HUES48 (cell line): ENCODE measurements at regions not wholly inside any gene's neighbourhood (a gene's known extent, or its start where the extent isn't known, plus 50 kb on each side); places are given as distances from the start of the nearest gene placed in this dataset.

Source experiments
- H3K27ac ChIP-seq: one replicate; pipeline ENCODE4 v1.7.0; 2013; ENCODE audit warnings: low read depth, low read length, inconsistent platforms
- H3K27me3 ChIP-seq: 2 replicates; pipeline ENCODE4 v1.6.1; 2013; ENCODE audit warnings: mild to moderate bottlenecking, low read length; ENCODE audit not compliant: control insufficient read depth, insufficient read depth
- H3K36me3 ChIP-seq: 2 replicates; pipeline ENCODE4 v1.6.1; 2013; ENCODE audit warnings: low read length; ENCODE audit not compliant: control insufficient read depth, insufficient read depth
- H3K4me1 ChIP-seq: 2 replicates; pipeline ENCODE4 v1.6.1; 2013; ENCODE audit warnings: mild to moderate bottlenecking, low read length; ENCODE audit not compliant: control insufficient read depth, insufficient read depth
- H3K4me3 ChIP-seq: 2 replicates; pipeline ENCODE4 v1.5.1; 2013; ENCODE audit warnings: mild to moderate bottlenecking, low read depth, low read length
- H3K9ac ChIP-seq: 2 replicates; pipeline ENCODE4 v1.6.1; 2013; ENCODE audit warnings: mild to moderate bottlenecking, low read depth, low read length, moderate library complexity
- H3K9me3 ChIP-seq: 2 replicates; pipeline ENCODE4 v1.6.1; 2013; ENCODE audit warnings: low read length; ENCODE audit not compliant: control insufficient read depth, insufficient read depth

DNA sequence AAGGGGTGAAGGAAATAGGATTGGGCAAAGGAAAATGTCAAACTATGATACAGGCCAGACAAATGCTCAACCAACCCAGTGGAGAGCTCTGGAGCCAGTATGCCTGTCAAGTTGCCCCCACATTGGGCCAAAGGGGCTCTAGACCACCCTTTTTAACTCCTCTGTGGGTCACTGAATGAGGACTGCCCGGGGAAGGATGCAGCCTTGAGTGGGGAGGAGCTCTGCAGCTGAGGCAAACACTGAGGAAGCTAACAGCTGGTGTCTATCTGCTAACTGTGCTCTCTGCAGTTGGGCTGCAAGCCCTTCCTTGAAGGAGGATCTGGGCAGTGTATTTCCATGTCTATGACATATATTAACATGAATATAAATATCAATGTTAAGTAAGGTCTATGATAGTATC is 98.4 kb upstream of the PRSS16 start:
- Histone ChIP-seq H3K9ac (no peak overlapping the region), H3K9me3 (no peaks in the 10 kb centered on the region), H3K27ac (peak overlapping the region; percentile 95), H3K27me3 (no peaks in the 10 kb centered on the region), H3K4me1 (peaks cover 12% of the 10 kb centered on the region), H3K4me3 (peak overlapping the region; percentile 19; the same call in 1 of the 2 replicates), H3K36me3 (no peaks in the 10 kb centered on the region)

DNA sequence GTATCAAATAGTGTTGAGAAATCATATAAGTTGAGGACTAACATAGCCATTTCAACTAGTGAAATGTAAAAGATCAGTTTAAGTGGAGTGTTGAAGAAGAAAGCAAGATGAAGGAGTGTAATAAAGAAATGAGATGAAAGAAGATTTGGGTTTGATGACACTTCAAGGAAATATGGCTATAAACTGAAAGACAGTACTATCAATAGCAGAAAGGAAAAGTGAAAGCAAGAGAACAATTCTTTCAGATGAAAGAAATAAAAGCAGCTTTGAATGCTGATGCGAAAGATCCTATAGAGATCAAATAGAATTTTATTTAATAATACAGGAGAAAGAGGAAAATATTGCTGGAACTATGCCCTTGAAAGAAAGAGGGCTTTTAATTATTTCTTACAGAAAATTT is 92.8 kb upstream of the PRSS16 start:
- no peak overlapping the region for H3K9ac ChIP-seq
- H3K4me1 ChIP-seq: peaks cover 4% of the 10 kb centered on the region
- no peaks in the 10 kb centered on the region for H3K9me3 ChIP-seq
- H3K4me3 ChIP-seq: no peak overlapping the region
- H3K27ac ChIP-seq: no peak overlapping the region
- H3K27me3 ChIP-seq: no peaks in the 10 kb centered on the region
- H3K36me3 ChIP-seq: no peaks in the 10 kb centered on the region

- H3K27me3 ChIP-seq: no peaks in the 10 kb centered on the region
- H3K36me3 ChIP-seq: no peaks in the 10 kb centered on the region
- peak overlapping the region; percentile 49; the same call in 1 of the 2 replicates for H3K9ac ChIP-seq
- H3K4me1 ChIP-seq: peaks cover 17% of the 10 kb centered on the region
- H3K4me3 ChIP-seq: peak overlapping the region; percentile 89
- H3K9me3 ChIP-seq: no peaks in the 10 kb centered on the region
- H3K27ac ChIP-seq: no peak overlapping the region
Observed at GRCh38 chr6:27156874-27157458, 90.5 kb upstream of the PRSS16 start.

- H3K27me3 ChIP-seq: no peaks in the 10 kb centered on the region
- H3K9ac ChIP-seq: peak overlapping the region; percentile 49; the same call in 1 of the 2 replicates
- H3K36me3 ChIP-seq: no peaks in the 10 kb centered on the region
- H3K4me3 ChIP-seq: peak overlapping the region; percentile 89
- peaks cover 17% of the 10 kb centered on the region for H3K4me1 ChIP-seq
- no peak overlapping the region for H3K27ac ChIP-seq
- no peaks in the 10 kb centered on the region for H3K9me3 ChIP-seq
Observed at GRCh38 chr6:27157459-27158315, 89.8 kb upstream of the PRSS16 start.

GRCh38 chr6:27158316-27158643 is 89.2 kb upstream of the PRSS16 start:
- peak overlapping the region; percentile 89 for H3K4me3 ChIP-seq
- no peaks in the 10 kb centered on the region for H3K9me3 ChIP-seq
- H3K36me3 ChIP-seq: no peaks in the 10 kb centered on the region
- peaks cover 17% of the 10 kb centered on the region for H3K4me1 ChIP-seq
- H3K9ac ChIP-seq: no peak overlapping the region
- no peak overlapping the region for H3K27ac ChIP-seq
- H3K27me3 ChIP-seq: no peaks in the 10 kb centered on the region

- Histone ChIP-seq H3K4me1 (peaks cover 17% of the 10 kb centered on the region), H3K27ac (no peak overlapping the region), H3K9ac (no peak overlapping the region), H3K4me3 (no peak overlapping the region), H3K36me3 (no peaks in the 10 kb centered on the region), H3K9me3 (no peaks in the 10 kb centered on the region), H3K27me3 (no peaks in the 10 kb centered on the region)
Observed at GRCh38 chr6:27159725-27160124, 87.8 kb upstream of the PRSS16 start.

GRCh38 chr6:27161115-27161514 is 86.4 kb upstream of the PRSS16 start:
- Histone ChIP-seq H3K4me3 (peak overlapping the region; percentile 15; the same call in 1 of the 2 replicates), H3K9me3 (no peaks in the 10 kb centered on the region), H3K27ac (peak overlapping the region; percentile 82), H3K4me1 (peaks cover 13% of the 10 kb centered on the region), H3K36me3 (no peaks in the 10 kb centered on the region), H3K27me3 (no peaks in the 10 kb centered on the region), H3K9ac (no peak overlapping the region)

DNA sequence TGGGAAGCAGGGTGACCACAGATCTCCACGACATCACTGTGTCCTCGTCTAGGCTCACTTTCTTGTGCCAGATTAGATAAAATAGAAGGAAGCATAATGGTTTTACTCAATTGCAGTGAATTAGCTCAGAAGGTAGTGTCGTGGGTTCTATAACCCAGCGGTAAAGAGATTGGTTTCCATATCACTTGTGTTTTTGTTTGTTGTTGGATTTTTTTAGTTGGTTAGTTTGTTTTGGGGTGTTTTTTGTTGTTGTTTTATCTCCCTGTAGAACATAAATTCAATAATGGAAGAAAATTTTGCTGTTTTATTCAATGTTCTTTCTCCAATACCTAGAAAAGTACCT is 85.9 kb upstream of the PRSS16 start:
- Histone ChIP-seq H3K4me3 (peak overlapping the region; percentile 15; the same call in 1 of the 2 replicates), H3K27me3 (no peaks in the 10 kb centered on the region), H3K4me1 (peaks cover 13% of the 10 kb centered on the region), H3K27ac (peak overlapping the region; percentile 82), H3K9ac (no peak overlapping the region), H3K9me3 (no peaks in the 10 kb centered on the region), H3K36me3 (no peaks in the 10 kb centered on the region)

DNA sequence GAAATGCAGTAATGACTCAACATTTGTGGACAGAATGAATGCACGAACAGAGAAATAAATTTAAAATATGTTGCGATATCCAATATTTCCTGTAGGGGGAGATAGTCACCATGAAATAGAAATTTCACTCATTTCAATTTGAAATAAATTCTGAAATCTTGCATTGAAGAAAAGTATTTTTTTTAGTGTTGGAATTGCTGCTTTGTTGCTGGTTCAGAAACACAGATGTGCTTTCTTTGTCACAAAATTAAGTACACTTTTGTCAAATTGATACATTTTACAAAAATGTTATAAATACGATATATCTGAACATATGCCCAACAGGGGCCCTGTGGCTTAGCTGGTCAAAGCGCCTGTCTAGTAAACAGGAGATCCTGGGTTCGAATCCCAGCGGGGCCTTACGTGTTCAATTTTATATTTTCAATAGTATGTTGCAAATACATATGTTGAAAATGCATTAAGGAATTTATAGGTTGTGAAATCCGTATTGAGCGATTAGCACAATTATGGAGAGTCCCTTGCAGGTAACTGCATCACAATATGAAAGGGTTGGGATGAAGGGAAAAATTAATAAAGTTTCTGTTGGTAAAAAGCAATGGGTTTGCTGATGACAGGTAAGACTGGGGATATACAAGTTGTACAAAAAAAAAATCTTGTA is 85.4 kb upstream of the PRSS16 start:
- H3K9me3 ChIP-seq: no peaks in the 10 kb centered on the region
- H3K27ac ChIP-seq: no peak overlapping the region
- H3K27me3 ChIP-seq: no peaks in the 10 kb centered on the region
- no peak overlapping the region for H3K9ac ChIP-seq
- H3K4me1 ChIP-seq: peaks cover 13% of the 10 kb centered on the region
- H3K36me3 ChIP-seq: no peaks in the 10 kb centered on the region
- H3K4me3 ChIP-seq: peak overlapping the region; percentile 15; the same call in 1 of the 2 replicates

- H3K9me3 ChIP-seq: no peaks in the 10 kb centered on the region
- no peak overlapping the region for H3K27ac ChIP-seq
- no peak overlapping the region for H3K4me3 ChIP-seq
- H3K27me3 ChIP-seq: no peaks in the 10 kb centered on the region
- H3K9ac ChIP-seq: no peak overlapping the region
- no peaks in the 10 kb centered on the region for H3K36me3 ChIP-seq
- peaks cover 13% of the 10 kb centered on the region for H3K4me1 ChIP-seq
Observed at GRCh38 chr6:27163834-27164233, 83.7 kb upstream of the PRSS16 start.

DNA sequence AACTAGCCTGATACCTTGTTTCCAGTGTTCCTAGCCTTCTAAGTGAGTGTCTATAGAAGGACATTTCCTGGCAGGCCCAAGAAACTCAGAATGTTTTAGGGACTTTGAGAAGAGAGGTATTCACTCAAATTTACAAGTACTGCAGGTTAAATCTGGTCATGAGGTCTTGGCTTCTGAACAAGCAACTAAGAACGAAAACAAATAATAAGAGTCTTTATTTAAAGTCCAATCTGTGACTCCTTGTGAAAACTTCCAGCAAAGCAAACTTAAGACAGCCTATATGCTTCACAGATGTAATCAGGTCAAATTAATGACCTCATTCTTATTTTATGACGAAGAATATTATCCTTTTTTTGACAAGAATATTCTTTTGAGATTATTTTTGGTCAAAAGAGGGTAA is 79.4 kb upstream of the PRSS16 start:
- no peak overlapping the region for H3K27ac ChIP-seq
- no peak overlapping the region for H3K4me3 ChIP-seq
- H3K36me3 ChIP-seq: no peaks in the 10 kb centered on the region
- H3K27me3 ChIP-seq: no peaks in the 10 kb centered on the region
- no peaks in the 10 kb centered on the region for H3K4me1 ChIP-seq
- H3K9ac ChIP-seq: no peak overlapping the region
- no peaks in the 10 kb centered on the region for H3K9me3 ChIP-seq
